Activated T-helper 1 cell treated with Interleukin-2 at 50 U/mL for 16 hours (primary cell): ENCODE measurements at regions not wholly inside any gene's neighbourhood (a gene's known extent, or its start where the extent isn't known, plus 50 kb on each side); places are given as distances from the start of the nearest gene placed in this dataset.
"Not testable (repeated sequence)": the region's sequence is repeated elsewhere in the genome, so short reads cannot be mapped to it uniquely, and the experiment has no call there.

Experiments used
- DNase-seq: peaks from one replicate; pipeline ENCODE4 v3.0.0-alpha.2; 2020; ENCODE audit warnings: low read depth

DNA sequence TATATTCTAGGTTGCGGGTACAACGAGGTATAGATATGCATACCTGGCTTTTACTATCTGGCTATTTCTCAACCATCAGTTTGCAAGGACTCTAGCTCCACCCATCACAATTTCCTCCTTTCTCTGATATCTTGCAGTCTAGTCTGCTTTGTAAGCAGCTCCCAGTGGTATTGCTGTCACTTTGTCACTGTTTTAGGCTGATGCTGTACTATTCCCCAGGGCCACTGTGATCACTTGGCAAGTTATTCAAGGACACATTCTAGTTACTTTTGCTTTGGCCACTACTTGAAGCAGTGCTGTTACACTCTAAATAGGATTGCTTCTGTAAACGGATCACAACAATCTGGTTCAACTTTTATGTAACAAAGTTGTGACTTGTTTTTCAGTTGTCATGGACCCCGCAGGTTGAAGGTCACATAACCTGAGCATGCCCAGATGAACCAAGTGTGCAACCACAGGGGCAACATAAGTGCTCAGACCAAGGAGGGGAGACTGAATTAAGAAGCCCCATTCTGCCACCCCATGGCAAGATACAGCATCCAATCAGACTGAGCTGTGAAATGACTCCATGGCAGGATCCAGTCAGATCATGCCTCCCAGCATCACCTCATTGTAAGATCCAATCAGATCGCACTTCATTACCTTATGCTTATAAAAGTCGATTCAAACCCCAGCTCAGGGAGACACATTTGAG, 588.4 kb upstream of the CITED2 start:
- DNase-seq: no peak

DNA sequence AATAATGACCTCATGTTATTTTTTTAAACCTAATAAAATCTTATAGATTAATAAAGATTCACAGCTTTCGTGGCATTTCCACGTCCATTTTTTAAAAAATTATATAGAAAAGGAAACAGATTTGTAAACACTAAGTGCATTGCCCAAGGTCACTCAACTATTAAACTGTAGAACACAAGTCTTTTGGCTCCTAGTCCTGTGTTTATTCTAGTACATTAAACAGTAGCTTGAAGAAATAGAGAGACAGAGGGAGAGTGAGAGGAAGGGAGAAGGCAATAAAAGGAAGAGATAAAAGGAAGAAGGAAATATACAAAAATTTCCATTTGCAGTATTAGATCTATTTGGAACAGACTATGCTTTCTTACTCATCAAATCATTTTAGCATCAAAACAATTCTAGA, 586.7 kb upstream of the CITED2 start:
- no peak for DNase-seq

GRCh38 chr6:139960671-139961070, 586.2 kb upstream of the CITED2 start:
- no peak for DNase-seq

GRCh38 chr6:139955366-139956155, 581.1 kb upstream of the CITED2 start:
- no peak for DNase-seq

GRCh38 chr6:139954463-139955071, 580.1 kb upstream of the CITED2 start:
- no peak for DNase-seq

- not testable (repeated sequence) for DNase-seq
These were observed 579.3 kb upstream of the CITED2 start for GRCh38 chr6:139953780-139954179.

- DNase-seq: no peak
These were observed 576.7 kb upstream of the CITED2 start for GRCh38 chr6:139951172-139951571.

DNA sequence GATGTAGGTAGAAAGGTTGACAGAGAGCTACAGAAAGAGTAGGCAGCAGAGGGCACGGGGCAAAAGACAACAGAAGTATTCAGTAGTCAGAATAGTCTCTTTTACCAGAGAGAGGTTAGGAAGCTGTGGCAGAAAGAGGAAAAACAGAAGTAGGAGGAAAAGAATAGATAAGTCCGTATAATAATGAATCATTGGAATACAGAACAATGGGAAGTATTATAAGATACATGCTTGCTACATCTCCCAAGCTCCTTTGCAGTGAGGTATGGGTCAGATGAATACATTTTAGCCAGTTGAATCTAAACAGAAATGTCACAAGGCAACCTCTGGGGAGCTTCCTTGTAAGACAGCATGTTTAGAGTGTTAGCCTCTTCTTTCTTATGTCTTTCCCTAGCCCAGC, 570.5 kb upstream of the CITED2 start:
- no peak for DNase-seq

DNA sequence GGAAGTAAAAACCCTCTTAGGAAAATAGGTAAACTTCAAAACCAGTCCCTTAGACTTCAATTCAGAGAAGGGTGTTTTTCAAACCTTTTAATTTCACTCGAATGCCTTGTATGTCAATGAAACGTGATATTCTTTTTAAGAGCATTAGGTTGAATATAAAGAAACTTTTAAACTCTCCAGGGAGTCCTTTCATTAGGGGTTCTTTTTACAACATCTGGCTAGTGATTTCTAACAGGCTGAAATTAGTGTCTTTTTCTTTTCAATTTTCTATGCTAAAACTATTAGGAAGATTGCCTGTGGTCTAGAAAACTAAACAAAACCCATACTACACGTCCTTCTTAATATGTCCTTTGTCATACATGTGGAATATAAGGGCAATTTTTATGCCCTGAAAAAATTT, 569.7 kb upstream of the CITED2 start:
- no peak for DNase-seq

DNA sequence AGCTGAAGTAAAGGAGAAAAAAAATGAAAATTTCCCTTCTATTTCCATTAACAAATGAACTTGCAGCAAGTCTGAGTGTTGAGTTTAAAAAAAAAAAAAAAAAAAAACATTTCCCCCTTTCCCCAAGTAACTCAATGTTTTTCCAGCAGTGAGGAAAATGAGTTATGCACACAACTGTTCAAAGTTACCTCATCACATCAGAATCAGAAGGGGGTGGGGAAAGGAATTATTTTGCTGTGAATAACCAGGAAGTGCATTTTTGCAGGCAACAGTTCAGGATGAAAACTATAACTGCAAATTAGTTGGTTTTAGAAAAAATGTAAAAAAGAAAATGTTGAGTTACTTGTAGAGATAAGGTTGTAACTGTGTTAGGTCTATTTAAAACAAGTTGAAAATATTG, 568.9 kb upstream of the CITED2 start:
- DNase-seq: no peak

- DNase-seq: no peak
These were observed 567.9 kb upstream of the CITED2 start for GRCh38 chr6:139942331-139942730.

DNA sequence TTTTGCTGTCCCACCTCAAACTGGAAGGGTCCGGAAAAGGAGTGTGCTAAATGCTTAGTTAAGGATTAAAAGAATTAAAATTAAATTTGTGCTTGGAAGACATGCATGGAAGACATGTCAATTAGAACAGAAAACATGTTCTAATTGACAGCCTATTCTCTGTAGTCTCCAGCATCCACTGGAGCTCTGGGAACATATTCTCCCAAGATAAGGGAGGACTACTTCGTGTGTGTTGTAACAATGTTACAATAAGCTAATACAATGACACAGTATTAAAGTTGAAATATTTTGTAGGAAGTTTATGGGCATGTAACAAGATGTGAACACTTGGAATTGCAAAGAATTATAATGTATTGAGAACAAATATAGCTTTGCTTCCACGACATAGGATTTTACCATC, 567.4 kb upstream of the CITED2 start:
- no peak for DNase-seq

DNA sequence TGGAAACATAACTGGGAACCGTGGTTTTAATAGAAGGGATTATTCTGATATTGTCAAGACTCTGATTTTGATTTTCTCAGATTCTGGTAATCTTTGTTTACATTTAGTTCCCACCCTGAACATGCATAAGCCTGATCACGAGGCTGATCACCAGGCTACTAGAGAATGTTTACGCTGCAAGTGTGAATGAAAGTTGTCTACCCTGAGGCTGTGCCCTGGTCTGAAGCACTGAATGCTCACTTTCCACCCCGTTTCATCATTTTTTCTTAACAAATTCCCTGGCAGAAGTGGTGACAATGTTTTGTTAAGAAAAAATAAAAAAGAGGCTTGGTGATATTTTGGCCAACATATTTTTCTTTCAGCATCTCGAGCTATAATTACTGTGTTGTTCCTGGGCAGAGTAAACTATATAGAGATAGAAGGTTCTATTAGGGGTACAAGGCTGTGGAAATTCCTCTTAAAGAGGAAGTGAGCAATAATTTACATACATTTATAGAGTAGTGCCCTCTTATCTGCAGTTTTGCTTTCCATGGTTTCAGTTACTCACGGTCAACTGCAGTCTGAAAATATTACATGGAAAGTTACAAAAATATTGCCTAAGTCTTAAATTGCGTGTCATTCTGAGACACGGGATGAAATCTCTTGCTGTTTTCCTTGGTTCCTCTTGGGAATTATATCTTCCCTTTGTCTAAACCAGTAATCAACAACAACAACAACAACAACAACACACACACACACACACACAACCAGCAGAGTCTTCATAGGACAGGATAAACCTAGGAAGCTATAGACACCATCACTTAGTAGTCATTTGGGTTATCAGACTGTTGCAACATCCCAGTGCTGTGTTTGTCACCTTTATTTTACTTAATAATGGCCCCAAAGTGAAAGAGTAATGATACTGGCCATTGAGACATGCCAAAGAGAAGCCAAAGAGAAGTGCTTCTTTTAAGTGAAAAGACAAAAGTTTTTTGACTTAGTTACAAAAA, 566.6 kb upstream of the CITED2 start:
- no peak for DNase-seq

DNA sequence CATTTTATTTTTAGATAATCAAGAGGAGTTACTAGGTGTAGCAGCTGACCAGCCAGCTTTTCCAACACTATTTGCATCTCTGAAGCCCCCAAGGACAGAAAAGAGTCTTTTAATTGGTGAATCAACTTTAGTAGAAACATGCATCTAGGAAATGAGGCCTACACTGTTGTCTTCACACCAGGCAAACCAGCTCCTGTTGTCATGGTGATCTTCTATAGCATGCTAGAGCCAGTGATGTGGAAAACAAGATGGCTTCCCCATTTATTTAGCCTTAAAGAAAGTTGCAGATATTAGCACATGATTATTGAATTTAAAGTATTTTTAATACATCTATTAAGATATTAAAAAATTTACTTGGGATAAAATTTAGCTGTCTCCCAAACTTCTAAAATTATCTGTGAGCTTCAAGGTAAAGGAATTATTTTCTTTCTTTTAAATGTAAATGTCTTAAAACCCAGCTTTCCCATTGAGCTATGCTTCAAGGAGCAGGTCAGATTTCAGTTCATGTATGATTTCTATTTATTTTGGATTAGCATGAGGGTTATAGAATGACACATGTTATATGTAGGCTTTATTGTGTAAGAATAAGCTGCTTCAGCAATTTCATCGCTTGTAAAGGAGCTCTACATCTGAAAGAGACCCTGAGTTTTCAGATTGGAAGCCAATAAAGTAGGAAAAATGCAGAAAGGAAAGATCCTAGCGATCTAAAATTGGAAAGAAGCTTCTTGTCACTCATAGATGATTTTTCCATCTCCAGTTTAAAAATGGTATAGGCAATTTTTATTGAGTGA, 564.9 kb upstream of the CITED2 start:
- no peak for DNase-seq

DNA sequence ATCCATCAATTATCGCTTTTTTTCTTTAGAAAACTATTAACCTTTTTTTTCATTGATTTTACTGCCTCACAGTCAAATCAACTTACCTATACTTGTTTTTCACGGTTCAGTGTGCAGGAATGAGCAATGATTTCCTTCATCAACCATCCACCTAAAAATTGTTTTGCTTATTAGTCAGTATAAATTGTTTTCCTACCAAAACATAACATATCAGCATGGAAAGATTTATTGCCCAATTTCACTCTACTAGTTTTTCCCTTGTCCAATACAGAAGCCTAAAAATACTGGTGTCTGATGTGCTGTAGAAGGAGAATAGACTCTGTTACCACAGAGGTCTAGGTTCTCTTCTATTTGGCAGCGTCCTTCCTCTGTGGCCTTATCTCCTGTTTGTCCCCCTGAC, 558.2 kb upstream of the CITED2 start:
- no peak for DNase-seq

DNA sequence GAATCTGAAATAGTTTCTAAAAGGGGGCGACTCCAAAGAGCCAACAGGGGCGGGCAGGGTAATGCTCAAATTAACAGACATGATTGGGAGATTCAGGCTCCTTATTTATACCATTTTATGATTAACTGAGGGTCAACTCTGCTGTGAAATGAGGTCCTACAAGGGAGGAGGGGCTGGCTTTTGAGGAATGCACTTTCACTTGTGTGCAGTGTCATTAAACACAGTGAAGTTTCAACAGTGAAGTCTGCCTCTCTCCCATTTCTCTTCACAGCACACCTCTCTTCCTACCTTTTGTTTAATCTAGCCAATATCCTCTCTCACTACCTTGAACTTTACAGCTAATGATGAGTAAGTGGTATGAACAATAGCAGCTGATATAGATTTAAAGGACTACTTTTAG, 557.3 kb upstream of the CITED2 start:
- DNase-seq: no peak

GRCh38 chr6:139927742-139928305, 553.4 kb upstream of the CITED2 start:
- DNase-seq: no peak

- no peak for DNase-seq
These were observed 552.8 kb upstream of the CITED2 start for GRCh38 chr6:139927236-139927635.

- DNase-seq: no peak
These were observed 552.3 kb upstream of the CITED2 start for GRCh38 chr6:139926711-139927110.

GRCh38 chr6:139925894-139926641, 551.6 kb upstream of the CITED2 start:
- DNase-seq: no peak
